ENCODE measurements at regions not wholly inside any gene's neighbourhood (a gene's known extent, or its start where the extent isn't known, plus 50 kb on each side); places are given as distances from the start of the nearest gene placed in this dataset.

DNA sequence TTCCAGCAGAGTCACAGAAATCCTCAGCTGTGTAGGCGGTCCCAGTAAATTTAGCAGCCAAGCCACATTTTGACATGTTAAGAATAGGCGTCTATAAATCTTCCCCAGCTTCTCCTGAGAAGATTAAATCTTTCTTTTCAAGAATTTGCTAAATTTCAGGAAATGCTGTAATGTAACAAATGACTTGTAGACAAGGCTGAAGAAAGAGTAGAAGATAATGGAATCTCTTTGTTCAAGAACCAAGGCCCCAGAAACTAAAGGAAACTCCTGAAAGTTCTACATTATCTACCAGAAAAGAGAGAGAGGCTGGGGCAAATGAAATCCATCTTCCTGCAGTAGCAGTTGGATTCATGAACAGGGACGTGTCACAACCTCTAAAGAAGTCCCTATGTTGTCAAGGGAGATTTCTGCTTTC is 760.3 kb downstream of the NOVA1 start:
- Histone ChIP-seq H3K4me3 (replicated peaks in 1 of 3; ENCODE audit: insufficient read depth in 1 of 3, low read depth in 1 of 3, low read length in 3 of 3) (no peak overlapping the region), H4K20me1 (replicated peaks; ENCODE audit: control insufficient read depth, extremely low read depth, insufficient read depth, low read length) (no peaks in the 10 kb centered on the region), H3K36me3 (ENCODE audit: control insufficient read depth in 2 of 2, extremely low read depth in 1 of 2, insufficient read depth in 2 of 2, low read length in 2 of 2) (no peaks in the 10 kb centered on the region), H3K9ac (replicated peaks; ENCODE audit: extremely low read depth, insufficient read depth, low read length) (no peak overlapping the region), H3K27ac (ENCODE audit: insufficient read depth, low read depth, low read length) (no peak overlapping the region), H3K9me3 (replicated peaks; ENCODE audit: control insufficient read depth, insufficient read depth, low read length) (no peaks in the 10 kb centered on the region), H3K4me2 (ENCODE audit: insufficient read depth, low read length) (no peak overlapping the region), H3K9me1 (replicated peaks; ENCODE audit: control insufficient read depth, extremely low read depth, insufficient read depth, low read length) (no peaks in the 10 kb centered on the region), H3K4me1 (ENCODE audit: control insufficient read depth, extremely low read depth, insufficient read depth, low read length) (no peaks in the 10 kb centered on the region), H2AFZ (ENCODE audit: low read depth, low read length) (no peak overlapping the region), H3K27me3 (ENCODE audit: control insufficient read depth in 2 of 2, insufficient read depth in 2 of 2, low read length in 2 of 2) (no peaks in the 10 kb centered on the region), H3K79me2 (ENCODE audit: control insufficient read depth, insufficient read depth, low read length) (no peaks in the 10 kb centered on the region)
- BruUV-seq (replicated peaks): no TSS peak
- ChIA-PET POLR2A (no interaction called here), CTCF (interaction anchor here (1.3 to 2.0 kb wide), 2 partner anchors 171 to 440 kb away, joined by 3 to 11 read pairs; no protein-coding TSS in a partner anchor)
- FAIRE-seq (no peak), DNase-seq (ENCODE audit: low read depth, low spot score) (no peak)
- intact Hi-C loops (cut with micrococcal nuclease) (no loop called here), dilution Hi-C loops (cut with MboI; ENCODE audit: extremely low pct_ligation_motif_present, low sequenced_read_pairs) (no loop called here)
- TF ChIP-seq, protein P1, sequence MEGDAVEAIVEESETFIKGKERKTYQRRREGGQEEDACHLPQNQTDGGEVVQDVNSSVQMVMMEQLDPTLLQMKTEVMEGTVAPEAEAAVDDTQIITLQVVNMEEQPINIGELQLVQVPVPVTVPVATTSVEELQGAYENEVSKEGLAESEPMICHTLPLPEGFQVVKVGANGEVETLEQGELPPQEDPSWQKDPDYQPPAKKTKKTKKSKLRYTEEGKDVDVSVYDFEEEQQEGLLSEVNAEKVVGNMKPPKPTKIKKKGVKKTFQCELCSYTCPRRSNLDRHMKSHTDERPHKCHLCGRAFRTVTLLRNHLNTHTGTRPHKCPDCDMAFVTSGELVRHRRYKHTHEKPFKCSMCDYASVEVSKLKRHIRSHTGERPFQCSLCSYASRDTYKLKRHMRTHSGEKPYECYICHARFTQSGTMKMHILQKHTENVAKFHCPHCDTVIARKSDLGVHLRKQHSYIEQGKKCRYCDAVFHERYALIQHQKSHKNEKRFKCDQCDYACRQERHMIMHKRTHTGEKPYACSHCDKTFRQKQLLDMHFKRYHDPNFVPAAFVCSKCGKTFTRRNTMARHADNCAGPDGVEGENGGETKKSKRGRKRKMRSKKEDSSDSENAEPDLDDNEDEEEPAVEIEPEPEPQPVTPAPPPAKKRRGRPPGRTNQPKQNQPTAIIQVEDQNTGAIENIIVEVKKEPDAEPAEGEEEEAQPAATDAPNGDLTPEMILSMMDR (IDR thresholded peaks at IDR 0.05; ENCODE audit: extremely low read depth in 1 of 2, insufficient read depth in 1 of 2, low read depth in 1 of 2, low read length in 2 of 2): no peak
- no peak for TF ChIP-seq FOS (IDR thresholded peaks at IDR 0.05; ENCODE audit: borderline replicate concordance, insufficient read depth, low read length)

DNA sequence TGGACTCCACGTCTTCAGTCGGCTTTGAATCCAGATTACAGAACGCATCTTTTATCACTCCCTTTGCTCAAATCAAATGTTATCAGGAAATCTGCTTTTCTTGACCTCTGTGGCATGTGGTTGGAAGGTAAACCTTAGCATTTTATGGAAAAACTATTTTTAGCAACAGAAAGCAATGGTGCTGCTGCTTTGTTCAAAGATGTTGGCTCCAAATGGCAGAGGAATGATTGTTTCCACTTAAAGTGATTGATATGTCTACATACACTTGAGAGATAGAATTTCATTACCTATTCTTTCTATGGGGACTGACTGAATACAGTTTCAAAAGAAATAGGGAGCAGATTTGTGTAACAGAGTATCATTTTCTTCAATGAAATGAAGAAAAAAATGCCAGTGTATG is 761.2 kb downstream of the NOVA1 start:
- BruUV-seq (replicated peaks): no TSS peak
- Histone ChIP-seq H3K9me1 (replicated peaks; ENCODE audit: control insufficient read depth, extremely low read depth, insufficient read depth, low read length) (no peaks in the 10 kb centered on the region), H3K27ac (ENCODE audit: insufficient read depth, low read depth, low read length) (no peak overlapping the region), H4K20me1 (replicated peaks; ENCODE audit: control insufficient read depth, extremely low read depth, insufficient read depth, low read length) (no peaks in the 10 kb centered on the region), H3K9me3 (replicated peaks; ENCODE audit: control insufficient read depth, insufficient read depth, low read length) (no peaks in the 10 kb centered on the region), H3K27me3 (ENCODE audit: control insufficient read depth in 2 of 2, insufficient read depth in 2 of 2, low read length in 2 of 2) (no peaks in the 10 kb centered on the region), H2AFZ (ENCODE audit: low read depth, low read length) (no peak overlapping the region), H3K79me2 (ENCODE audit: control insufficient read depth, insufficient read depth, low read length) (no peaks in the 10 kb centered on the region), H3K9ac (replicated peaks; ENCODE audit: extremely low read depth, insufficient read depth, low read length) (no peak overlapping the region), H3K4me3 (replicated peaks in 1 of 3; ENCODE audit: insufficient read depth in 1 of 3, low read depth in 1 of 3, low read length in 3 of 3) (no peak overlapping the region), H3K4me2 (ENCODE audit: insufficient read depth, low read length) (no peak overlapping the region), H3K36me3 (ENCODE audit: control insufficient read depth in 2 of 2, extremely low read depth in 1 of 2, insufficient read depth in 2 of 2, low read length in 2 of 2) (no peaks in the 10 kb centered on the region), H3K4me1 (ENCODE audit: control insufficient read depth, extremely low read depth, insufficient read depth, low read length) (no peaks in the 10 kb centered on the region)
- TF ChIP-seq EZH2 (IDR thresholded peaks at IDR 0.05; ENCODE audit: borderline replicate concordance, low read depth, low read length, severe bottlenecking): no peak
- no peak for TF ChIP-seq GATA2 (IDR thresholded peaks at IDR 0.05; ENCODE audit: insufficient read depth, insufficient read length, low read depth, low read length)
- TF ChIP-seq, protein P2, sequence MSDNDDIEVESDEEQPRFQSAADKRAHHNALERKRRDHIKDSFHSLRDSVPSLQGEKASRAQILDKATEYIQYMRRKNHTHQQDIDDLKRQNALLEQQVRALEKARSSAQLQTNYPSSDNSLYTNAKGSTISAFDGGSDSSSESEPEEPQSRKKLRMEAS (IDR thresholded peaks at IDR 0.05; ENCODE audit: insufficient read depth, insufficient read length): no peak
- no peak for TF ChIP-seq MYC (IDR thresholded peaks at IDR 0.05; ENCODE audit: low read depth, low read length)
- TF ChIP-seq JUN (IDR thresholded peaks at IDR 0.05; ENCODE audit: borderline replicate concordance, insufficient read depth, insufficient read length, low read depth): no peak
- TF ChIP-seq, protein P1 (IDR thresholded peaks at IDR 0.05; ENCODE audit: extremely low read depth in 1 of 2, insufficient read depth in 1 of 2, low read depth in 1 of 2, low read length in 2 of 2): no peak
- TF ChIP-seq FOS (IDR thresholded peaks at IDR 0.05; ENCODE audit: borderline replicate concordance, insufficient read depth, low read length): no peak
- TF ChIP-seq POLR2AphosphoS5 (IDR thresholded peaks at IDR 0.05; ENCODE audit: insufficient read depth, low read depth, low read length): no peak
- TF ChIP-seq POLR2A (IDR thresholded peaks at IDR 0.05; ENCODE audit: low read depth, low read length): no peak
- intact Hi-C loops (cut with micrococcal nuclease) (no loop called here), dilution Hi-C loops (cut with MboI; ENCODE audit: extremely low pct_ligation_motif_present, low sequenced_read_pairs) (no loop called here)
- no peak for DNase-seq (ENCODE audit: low read depth, low spot score)
- FAIRE-seq: no peak
- CTCF ChIA-PET: interaction anchor here (2.0 kb wide), 1 partner anchor 172 kb away, joined by 11 read pairs; no protein-coding TSS in a partner anchor
- POLR2A ChIA-PET: no interaction called here
